Caki2 (cell line): ENCODE measurements at regions not wholly inside any gene's neighbourhood (a gene's known extent, or its start where the extent isn't known, plus 50 kb on each side); places are given as distances from the start of the nearest gene placed in this dataset.
A peak's percentile ranks its signal among the peaks of the same experiment; 100 is the strongest.
"Not testable (repeated sequence)": the region's sequence is repeated elsewhere in the genome, so short reads cannot be mapped to it uniquely, and the experiment has no call there.

Source experiments
- DNase-seq: peaks from one replicate; pipeline ENCODE4 v3.0.0-alpha.2; 2015; ENCODE audit warnings: low read depth
- in situ Hi-C: cut with HindIII; loops from 2 replicates; pipeline ENCODE4 v1.10.0; 2016; ENCODE audit warnings: low sequenced_read_pairs, low pct_unique_long_range_greater_than_20kb, mixed read lengths

GRCh38 chr9:106788021-106788420, 74.9 kb upstream of the ZNF462 start:
- in situ Hi-C loops, DNase-seq: not testable (repeated sequence)

- in situ Hi-C loops, result no loop called here
These were observed 67.9 kb upstream of the ZNF462 start for GRCh38 chr9:106795031-106795430.

GRCh38 chr9:106796771-106797170, 66.2 kb upstream of the ZNF462 start:
- no peak for DNase-seq
- in situ Hi-C loops, result no loop called here

More at GRCh38 chr9:106795031-106795430, 67.9 kb upstream of the ZNF462 start:
- DNase-seq, result no peak

- DNase-seq, result peak; percentile 18
- in situ Hi-C loops, result no loop called here
These were observed 65.7 kb upstream of the ZNF462 start for GRCh38 chr9:106797299-106797698.

GRCh38 chr9:106798016-106798799, 64.8 kb upstream of the ZNF462 start:
- in situ Hi-C loops, result no loop called here
- no peak for DNase-seq

GRCh38 chr9:106799152-106799551, 63.8 kb upstream of the ZNF462 start:
- peak; percentile 68 for DNase-seq
- in situ Hi-C loops, result no loop called here

- no peak for DNase-seq
- in situ Hi-C loops, result no loop called here
These were observed 62.2 kb upstream of the ZNF462 start for GRCh38 chr9:106800701-106801270.

GRCh38 chr9:106801816-106802215, 61.1 kb upstream of the ZNF462 start:
- no peak for DNase-seq
- in situ Hi-C loops, result no loop called here
